GM23338 (cell line): ENCODE measurements at regions not wholly inside any gene's neighbourhood (a gene's known extent, or its start where the extent isn't known, plus 50 kb on each side); places are given as distances from the start of the nearest gene placed in this dataset.

ENCODE experiments used
- ATAC-seq: fragments of 200-7000 bp; cut with Tn5 transposase; 3 replicates; pipeline ENCODE4 v1.9.1; 2020
- DNase-seq: peaks from one replicate; pipeline ENCODE4 v3.0.0-alpha.2; 2015; ENCODE audit warnings: low spot score
- H2AFZ ChIP-seq: fragments of 200-600 bp; sonication (generic); 2 replicates; pipeline ENCODE4 v1.8.0; 2016; ENCODE audit warnings: antibody characterized with exemption, mild to moderate bottlenecking, moderate library complexity
- H3F3A ChIP-seq: fragments of 200-600 bp; sonication (generic); replicated peaks from 2 replicates; pipeline ENCODE4 v1.8.0; 2017; ENCODE audit warnings: antibody characterized with exemption, mixed run types, low read depth
- H3K27ac ChIP-seq: fragments of 200-600 bp; sonication (generic); 2 replicates; pipeline ENCODE4 v1.6.1; 2016; ENCODE audit warnings: low read depth
- H3K27me3 ChIP-seq: fragments of 200-600 bp; sonication (generic); 2 replicates; pipeline ENCODE4 v1.8.0; 2016; ENCODE audit warnings: mild to moderate bottlenecking, mixed run types, moderate library complexity; ENCODE audit not compliant: insufficient read depth
- H3K36me3 ChIP-seq: fragments of 200-600 bp; sonication (generic); 2 replicates; pipeline ENCODE4 v1.8.0; 2016; ENCODE audit warnings: mild to moderate bottlenecking; ENCODE audit not compliant: insufficient read depth
- H3K4me1 ChIP-seq: fragments of 200-600 bp; sonication (generic); 2 replicates; pipeline ENCODE4 v1.8.0; 2016; ENCODE audit warnings: mild to moderate bottlenecking, moderate library complexity; ENCODE audit not compliant: insufficient read depth
- H3K4me2 ChIP-seq: fragments of 200-600 bp; sonication (generic); 2 replicates; pipeline ENCODE4 v1.7.1; 2017; ENCODE audit warnings: mixed run types
- H3K4me3 ChIP-seq: fragments of 200-600 bp; sonication (generic); 2 replicates; pipeline ENCODE4 v1.6.1; 2016; ENCODE audit warnings: mixed run types
- H3K79me2 ChIP-seq: fragments of 200-600 bp; sonication (generic); replicated peaks from 2 replicates; pipeline ENCODE4 v1.8.0; 2017; ENCODE audit warnings: mild to moderate bottlenecking; ENCODE audit not compliant: insufficient read depth
- H3K9me2 ChIP-seq: fragments of 200-600 bp; sonication (generic); 2 replicates; pipeline ENCODE4 v1.8.0; 2017; ENCODE audit not compliant: insufficient read depth
- H4K20me1 ChIP-seq: fragments of 200-600 bp; sonication (generic); replicated peaks from 2 replicates; pipeline ENCODE4 v1.8.0; 2017; ENCODE audit warnings: mild to moderate bottlenecking; ENCODE audit not compliant: insufficient read depth
- H3K27ac Mint-ChIP-seq: 2 replicates; pipeline ENCODE4 v1.8.0; 2020; ENCODE audit warnings: inconsistent platforms, mild to moderate bottlenecking, moderate library complexity, mixed read lengths
- H3K27me3 Mint-ChIP-seq: 3 replicates; pipeline ENCODE4 v1.8.0; 2022; ENCODE audit warnings: low read depth, mild to moderate bottlenecking, moderate library complexity, mixed read lengths, inconsistent platforms; ENCODE audit not compliant: insufficient read depth, poor library complexity
- H3K36me3 Mint-ChIP-seq: 3 replicates; pipeline ENCODE4 v1.8.0; 2021; ENCODE audit warnings: low read depth, mild to moderate bottlenecking, inconsistent platforms, moderate library complexity, mixed read lengths
- H3K4me1 Mint-ChIP-seq: 3 replicates; pipeline ENCODE4 v1.8.0; 2020; ENCODE audit warnings: mild to moderate bottlenecking, inconsistent platforms, mixed read lengths
- H3K4me3 Mint-ChIP-seq: 3 replicates; pipeline ENCODE4 v1.8.0; 2021; ENCODE audit warnings: moderate library complexity, mild to moderate bottlenecking, inconsistent platforms, mixed read lengths
- H3K9me3 Mint-ChIP-seq: 3 replicates; pipeline ENCODE4 v1.8.0; 2020; ENCODE audit warnings: moderate library complexity, mild to moderate bottlenecking, inconsistent platforms, mixed read lengths
- EZH2phosphoT487 ChIP-seq: fragments of 200-600 bp; sonication (generic); IDR thresholded peaks from one replicate; pipeline ENCODE4 v1.8.1; 2018; ENCODE audit warnings: antibody characterized with exemption; ENCODE audit not compliant: unreplicated experiment
- JUNB ChIP-seq: IDR thresholded peaks from one replicate; pipeline ENCODE4 v1.6.1; 2016; ENCODE audit warnings: antibody characterized with exemption; ENCODE audit not compliant: unreplicated experiment
- NANOG ChIP-seq: IDR thresholded peaks from 2 replicates; pipeline ENCODE4 v1.6.1; 2016; ENCODE audit warnings: antibody characterized with exemption, borderline replicate concordance
- POLR2AphosphoS5 ChIP-seq: IDR thresholded peaks from 2 replicates; pipeline ENCODE4 v1.6.1; 2016; ENCODE audit warnings: antibody characterized with exemption, low read depth
- REST ChIP-seq: IDR thresholded peaks from one replicate; pipeline ENCODE4 v1.6.1; 2018; ENCODE audit warnings: antibody characterized with exemption; ENCODE audit not compliant: unreplicated experiment
- STAT1 ChIP-seq: IDR thresholded peaks from one replicate; pipeline ENCODE4 v1.6.1; 2016; ENCODE audit warnings: antibody characterized with exemption; ENCODE audit not compliant: unreplicated experiment
- ZNF114 ChIP-seq: fragments of 250-450 bp; sonication (Bioruptor Pico); IDR thresholded peaks from 2 replicates; pipeline ENCODE4 v1.5.0; 2020; ENCODE audit warnings: mild to moderate bottlenecking, moderate library complexity
- TF ChIP-seq, protein P1 (sequence below): IDR thresholded peaks from 2 replicates; pipeline ENCODE4 v1.6.1; 2016; ENCODE audit warnings: antibody characterized with exemption
- TF ChIP-seq, protein P2 (sequence below): fragments of 250-450 bp; sonication (Bioruptor Pico); IDR thresholded peaks from 2 replicates; pipeline ENCODE4 v1.5.0; 2020; ENCODE audit warnings: mild to moderate bottlenecking, moderate library complexity

GRCh38 chr14:54088271-54088670, 131.6 kb upstream of the BMP4 start (continued):
- TF ChIP-seq, protein P1, sequence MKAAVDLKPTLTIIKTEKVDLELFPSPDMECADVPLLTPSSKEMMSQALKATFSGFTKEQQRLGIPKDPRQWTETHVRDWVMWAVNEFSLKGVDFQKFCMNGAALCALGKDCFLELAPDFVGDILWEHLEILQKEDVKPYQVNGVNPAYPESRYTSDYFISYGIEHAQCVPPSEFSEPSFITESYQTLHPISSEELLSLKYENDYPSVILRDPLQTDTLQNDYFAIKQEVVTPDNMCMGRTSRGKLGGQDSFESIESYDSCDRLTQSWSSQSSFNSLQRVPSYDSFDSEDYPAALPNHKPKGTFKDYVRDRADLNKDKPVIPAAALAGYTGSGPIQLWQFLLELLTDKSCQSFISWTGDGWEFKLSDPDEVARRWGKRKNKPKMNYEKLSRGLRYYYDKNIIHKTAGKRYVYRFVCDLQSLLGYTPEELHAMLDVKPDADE: no peak

DNA sequence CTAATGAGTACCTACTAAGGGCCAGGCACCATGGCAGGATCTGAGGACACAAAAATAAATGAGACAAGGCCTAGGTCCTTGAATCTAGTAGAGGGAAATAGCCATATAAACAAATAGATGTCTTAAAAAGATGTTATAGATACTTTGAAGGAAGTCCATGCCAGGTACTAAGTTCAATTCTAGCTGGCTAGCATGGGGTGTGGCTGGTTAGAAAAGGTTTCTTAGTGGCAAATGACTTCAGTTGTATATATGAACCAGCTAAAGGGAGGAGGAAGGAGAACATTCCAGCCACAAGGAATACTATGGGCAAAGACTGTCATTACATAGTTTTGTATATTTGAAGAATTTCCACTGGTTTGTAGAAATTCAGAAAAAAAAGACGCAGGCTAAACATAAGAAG, 133.6 kb upstream of the BMP4 start:
- H3K36me3 Mint-ChIP-seq: no peaks in the 10 kb centered on the region; the same call in 1 of the 3 replicates
- H3K27me3 Mint-ChIP-seq: peaks cover 2% of the 10 kb centered on the region
- H3K27ac Mint-ChIP-seq: no peak overlapping the region
- no peaks in the 10 kb centered on the region for H4K20me1 ChIP-seq
- ATAC-seq (no peak), DNase-seq (no peak)
- H2AFZ ChIP-seq: no peak overlapping the region
- peaks cover 20% of the 10 kb centered on the region for H3K9me3 Mint-ChIP-seq
- no peaks in the 10 kb centered on the region for H3K27me3 ChIP-seq
- H3K4me3 Mint-ChIP-seq: no peak overlapping the region
- no peaks in the 10 kb centered on the region for H3K79me2 ChIP-seq
- no peak overlapping the region for H3K4me3 ChIP-seq
- no peak overlapping the region for H3K27ac ChIP-seq
- TF ChIP-seq REST (no peak), EZH2phosphoT487 (no peak), NANOG (no peak), JUNB (no peak), STAT1 (no peak), ZNF114 (CRISPR knock-in tag) (no peak), POLR2AphosphoS5 (no peak)
- TF ChIP-seq, protein P1: no peak
- TF ChIP-seq, protein P2, sequence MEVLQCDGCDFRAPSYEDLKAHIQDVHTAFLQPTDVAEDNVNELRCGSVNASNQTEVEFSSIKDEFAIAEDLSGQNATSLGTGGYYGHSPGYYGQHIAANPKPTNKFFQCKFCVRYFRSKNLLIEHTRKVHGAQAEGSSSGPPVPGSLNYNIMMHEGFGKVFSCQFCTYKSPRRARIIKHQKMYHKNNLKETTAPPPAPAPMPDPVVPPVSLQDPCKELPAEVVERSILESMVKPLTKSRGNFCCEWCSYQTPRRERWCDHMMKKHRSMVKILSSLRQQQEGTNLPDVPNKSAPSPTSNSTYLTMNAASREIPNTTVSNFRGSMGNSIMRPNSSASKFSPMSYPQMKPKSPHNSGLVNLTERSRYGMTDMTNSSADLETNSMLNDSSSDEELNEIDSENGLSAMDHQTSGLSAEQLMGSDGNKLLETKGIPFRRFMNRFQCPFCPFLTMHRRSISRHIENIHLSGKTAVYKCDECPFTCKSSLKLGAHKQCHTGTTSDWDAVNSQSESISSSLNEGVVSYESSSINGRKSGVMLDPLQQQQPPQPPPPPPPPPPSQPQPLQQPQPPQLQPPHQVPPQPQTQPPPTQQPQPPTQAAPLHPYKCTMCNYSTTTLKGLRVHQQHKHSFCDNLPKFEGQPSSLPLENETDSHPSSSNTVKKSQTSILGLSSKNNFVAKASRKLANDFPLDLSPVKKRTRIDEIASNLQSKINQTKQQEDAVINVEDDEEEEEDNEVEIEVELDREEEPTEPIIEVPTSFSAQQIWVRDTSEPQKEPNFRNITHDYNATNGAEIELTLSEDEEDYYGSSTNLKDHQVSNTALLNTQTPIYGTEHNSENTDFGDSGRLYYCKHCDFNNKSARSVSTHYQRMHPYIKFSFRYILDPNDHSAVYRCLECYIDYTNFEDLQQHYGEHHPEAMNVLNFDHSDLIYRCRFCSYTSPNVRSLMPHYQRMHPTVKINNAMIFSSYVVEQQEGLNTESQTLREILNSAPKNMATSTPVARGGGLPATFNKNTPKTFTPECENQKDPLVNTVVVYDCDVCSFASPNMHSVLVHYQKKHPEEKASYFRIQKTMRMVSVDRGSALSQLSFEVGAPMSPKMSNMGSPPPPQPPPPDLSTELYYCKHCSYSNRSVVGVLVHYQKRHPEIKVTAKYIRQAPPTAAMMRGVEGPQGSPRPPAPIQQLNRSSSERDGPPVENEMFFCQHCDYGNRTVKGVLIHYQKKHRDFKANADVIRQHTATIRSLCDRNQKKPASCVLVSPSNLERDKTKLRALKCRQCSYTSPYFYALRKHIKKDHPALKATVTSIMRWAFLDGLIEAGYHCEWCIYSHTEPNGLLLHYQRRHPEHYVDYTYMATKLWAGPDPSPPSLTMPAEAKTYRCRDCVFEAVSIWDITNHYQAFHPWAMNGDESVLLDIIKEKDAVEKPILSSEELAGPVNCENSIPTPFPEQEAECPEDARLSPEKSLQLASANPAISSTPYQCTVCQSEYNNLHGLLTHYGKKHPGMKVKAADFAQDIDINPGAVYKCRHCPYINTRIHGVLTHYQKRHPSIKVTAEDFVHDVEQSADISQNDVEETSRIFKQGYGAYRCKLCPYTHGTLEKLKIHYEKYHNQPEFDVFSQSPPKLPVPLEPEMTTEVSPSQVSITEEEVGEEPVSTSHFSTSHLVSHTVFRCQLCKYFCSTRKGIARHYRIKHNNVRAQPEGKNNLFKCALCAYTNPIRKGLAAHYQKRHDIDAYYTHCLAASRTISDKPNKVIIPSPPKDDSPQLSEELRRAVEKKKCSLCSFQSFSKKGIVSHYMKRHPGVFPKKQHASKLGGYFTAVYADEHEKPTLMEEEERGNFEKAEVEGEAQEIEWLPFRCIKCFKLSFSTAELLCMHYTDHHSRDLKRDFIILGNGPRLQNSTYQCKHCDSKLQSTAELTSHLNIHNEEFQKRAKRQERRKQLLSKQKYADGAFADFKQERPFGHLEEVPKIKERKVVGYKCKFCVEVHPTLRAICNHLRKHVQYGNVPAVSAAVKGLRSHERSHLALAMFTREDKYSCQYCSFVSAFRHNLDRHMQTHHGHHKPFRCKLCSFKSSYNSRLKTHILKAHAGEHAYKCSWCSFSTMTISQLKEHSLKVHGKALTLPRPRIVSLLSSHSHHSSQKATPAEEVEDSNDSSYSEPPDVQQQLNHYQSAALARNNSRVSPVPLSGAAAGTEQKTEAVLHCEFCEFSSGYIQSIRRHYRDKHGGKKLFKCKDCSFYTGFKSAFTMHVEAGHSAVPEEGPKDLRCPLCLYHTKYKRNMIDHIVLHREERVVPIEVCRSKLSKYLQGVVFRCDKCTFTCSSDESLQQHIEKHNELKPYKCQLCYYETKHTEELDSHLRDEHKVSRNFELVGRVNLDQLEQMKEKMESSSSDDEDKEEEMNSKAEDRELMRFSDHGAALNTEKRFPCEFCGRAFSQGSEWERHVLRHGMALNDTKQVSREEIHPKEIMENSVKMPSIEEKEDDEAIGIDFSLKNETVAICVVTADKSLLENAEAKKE (CRISPR knock-in tag): no peak
- 0 out of 2 replicates have a peak, but pooled peaks cover 2% of the 10 kb centered on the region for H3K36me3 ChIP-seq
- H3F3A ChIP-seq: no peaks in the 10 kb centered on the region
- H3K4me1 Mint-ChIP-seq: peaks cover 4% of the 10 kb centered on the region; the same call in 2 of the 3 replicates
- no peaks in the 10 kb centered on the region for H3K9me2 ChIP-seq
- no peak overlapping the region for H3K4me2 ChIP-seq
- 0 out of 2 replicates have a peak, but pooled peaks cover 3% of the 10 kb centered on the region for H3K4me1 ChIP-seq
